B cell (primary cell): ENCODE measurements at regions not wholly inside any gene's neighbourhood (a gene's known extent, or its start where the extent isn't known, plus 50 kb on each side); places are given as distances from the start of the nearest gene placed in this dataset.

Experiments
- ATAC-seq: fragments of 200-7000 bp; cut with Tn5 transposase; one replicate; pipeline ENCODE4 v1.10.0; 2021; ENCODE audit warnings: low read depth, mild to moderate bottlenecking, moderate number of reproducible peaks, moderate library complexity
- CTCF ChIA-PET: fragments of 350-600 bp; sonication (Branson Sonifier 250); formaldehyde crosslinking; loops from one replicate; lab custom pipeline; 2021; ENCODE audit warnings: antibody characterized with exemption, inconsistent platforms; lab: Charles Lee
- POLR2A ChIA-PET: fragments of 350-600 bp; sonication (Branson Sonifier 250); formaldehyde crosslinking; loops from one replicate; lab custom pipeline; 2021; ENCODE audit warnings: antibody characterized with exemption; lab: Charles Lee
- DNase-seq: peaks from one replicate; pipeline ENCODE4 v3.0.0; 2013
- H2AFZ ChIP-seq: 2 replicates; pipeline ENCODE4 v1.6.1; 2012; ENCODE audit warnings: mild to moderate bottlenecking, low read depth, low read length; ENCODE audit not compliant: insufficient read depth, poor library complexity, severe bottlenecking
- H3K27ac ChIP-seq, 2 donors: 1 replicate in 1 of 2; 2 replicates in 1 of 2; pipeline ENCODE4 v1.5.1; 2012 to 2013; ENCODE audit warnings: low read length in 2 of 2, mild to moderate bottlenecking in 2 of 2, moderate library complexity in 1 of 2
- H3K27me3 ChIP-seq, 4 experiments: fragments of 200-600 bp in 1 of 4; sonication (generic) in 1 of 4; replicated peaks in 1 of 4; 1 replicate in 2 of 4; 2 replicates in 2 of 4; pipeline versions ENCODE4 v1.6.1 to v1.7.0; 2013 to 2016; ENCODE audit warnings: low read length in 3 of 4, mild to moderate bottlenecking in 2 of 4, mixed read lengths in 1 of 4, moderate library complexity in 1 of 4; ENCODE audit not compliant: insufficient read depth in 4 of 4, control insufficient read depth in 3 of 4; ENCODE audit errors: control extremely low read depth in 1 of 4
- H3K36me3 ChIP-seq, 2 experiments: replicated peaks in 1 of 2; 1 replicate in 1 of 2; 2 replicates in 1 of 2; pipeline versions ENCODE4 v1.6.1 to v1.7.1; 2013; ENCODE audit warnings: low read length in 1 of 2; ENCODE audit not compliant: insufficient read depth in 2 of 2, control insufficient read depth in 1 of 2; ENCODE audit errors: control extremely low read depth in 1 of 2, extremely low read depth in 1 of 2
- H3K4me1 ChIP-seq, 2 donors: fragments of 200-600 bp in 1 of 2; sonication (generic) in 1 of 2; 1 replicate in 1 of 2; 2 replicates in 1 of 2; pipeline versions ENCODE4 v1.5.1 to v1.6.1; 2013 to 2017; ENCODE audit warnings: low read length in 2 of 2; ENCODE audit not compliant: control insufficient read depth in 2 of 2, insufficient read depth in 2 of 2
- H3K4me2 ChIP-seq: replicated peaks from 2 replicates; pipeline ENCODE3; 2012; ENCODE audit warnings: mild to moderate bottlenecking, low read depth, low read length; ENCODE audit not compliant: poor library complexity, severe bottlenecking
- H3K4me3 ChIP-seq, 5 experiments: fragments of 200-600 bp in 1 of 5; sonication (generic) in 1 of 5; 1 replicate in 3 of 5; 2 replicates in 2 of 5; pipeline versions ENCODE4 v1.5.1 to v1.7.0; 2011 to 2016; ENCODE audit warnings: low read length in 4 of 5, mild to moderate bottlenecking in 4 of 5, low read depth in 2 of 5, control low read depth in 1 of 5, moderate library complexity in 1 of 5; ENCODE audit not compliant: insufficient read depth in 1 of 5; ENCODE audit errors: control extremely low read depth in 1 of 5, extremely low read depth in 1 of 5
- H3K79me2 ChIP-seq: fragments of 200-600 bp; sonication (generic); one replicate; pipeline ENCODE4 v1.6.0; 2016; ENCODE audit warnings: low read length; ENCODE audit not compliant: control insufficient read depth, insufficient read depth
- H3K9ac ChIP-seq: fragments of 200-600 bp; sonication (generic); 2 replicates; pipeline ENCODE4 v1.6.1; 2017; ENCODE audit warnings: mild to moderate bottlenecking, low read length, moderate library complexity
- H3K9me3 ChIP-seq, 3 donors: one replicate each; pipeline versions ENCODE4 v1.6.1 to v1.7.1; 2013; ENCODE audit warnings: low read length in 2 of 3; ENCODE audit not compliant: control insufficient read depth in 2 of 3, insufficient read depth in 1 of 3; ENCODE audit errors: control extremely low read depth in 1 of 3
- H4K20me1 ChIP-seq: 2 replicates; pipeline ENCODE4 v1.6.0; 2012; ENCODE audit warnings: mild to moderate bottlenecking, low read length; ENCODE audit not compliant: insufficient read depth, control insufficient read depth, poor library complexity, severe bottlenecking
- H3K27ac Mint-ChIP-seq: one replicate; pipeline ENCODE4 v1.8.0; 2021; ENCODE audit warnings: mixed read lengths
- H3K27me3 Mint-ChIP-seq: one replicate; pipeline ENCODE4 v1.8.0; 2021; ENCODE audit warnings: mixed read lengths
- H3K4me1 Mint-ChIP-seq: one replicate; pipeline ENCODE4 v1.8.0; 2021; ENCODE audit warnings: mixed read lengths
- H3K4me3 Mint-ChIP-seq: one replicate; pipeline ENCODE4 v1.8.0; 2021; ENCODE audit warnings: mixed read lengths
- H3K9me3 Mint-ChIP-seq: one replicate; pipeline ENCODE4 v1.8.0; 2022; ENCODE audit warnings: mixed read lengths; ENCODE audit not compliant: insufficient read depth
- EZH2 ChIP-seq: IDR thresholded peaks from 2 replicates; pipeline ENCODE4 v1.6.1; 2012; ENCODE audit warnings: borderline replicate concordance, low read depth, mild to moderate bottlenecking, moderate library complexity, low read length; ENCODE audit not compliant: insufficient read depth, poor library complexity, severe bottlenecking
- WGBS: methylation state at CpG from one replicate; pipeline ENCODE4 v1.1.5; 2013; ENCODE audit warnings: missing lambda C conversion rate; ENCODE audit not compliant: insufficient coverage; 5-methylcytosine and 5-hydroxymethylcytosine counted together
- intact Hi-C: fragments of 100-400 bp; cut with micrococcal nuclease; formaldehyde crosslinking; loops from one replicate; pipeline ENCODE4 v1.10.0; 2022
- TF ChIP-seq, protein P1 (sequence below): fragments of 200-600 bp; IDR thresholded peaks from one replicate; pipeline ENCODE4 v1.8.0; 2022; ENCODE audit warnings: antibody characterized with exemption, mild to moderate bottlenecking

DNA sequence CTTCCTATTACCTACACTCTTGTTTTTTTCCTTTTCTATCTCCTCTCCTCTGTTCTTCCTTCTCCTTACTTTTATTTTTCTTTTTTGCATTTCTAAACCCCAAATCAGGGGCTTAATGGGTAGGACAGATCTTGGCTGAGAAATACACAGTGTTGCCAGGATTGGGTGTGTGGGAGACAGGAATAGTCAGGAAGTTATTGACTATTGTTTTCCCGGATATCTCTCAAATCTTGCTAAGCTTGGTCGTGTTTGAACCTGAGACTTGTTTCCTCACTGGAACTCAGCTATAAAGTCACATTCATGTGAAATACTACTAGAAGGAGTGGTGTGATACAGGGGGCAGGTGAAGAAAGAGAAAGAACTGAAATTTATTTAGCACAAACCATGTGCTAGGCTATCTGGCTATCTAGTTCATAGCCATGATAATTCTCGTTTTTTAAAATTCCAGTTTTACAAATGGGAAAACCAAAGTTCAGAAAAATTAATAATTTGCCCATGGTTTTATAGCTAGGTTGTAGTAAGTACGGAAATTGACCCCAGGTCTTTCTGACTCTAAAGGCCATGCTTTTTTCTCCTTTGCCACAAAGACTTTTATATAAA is 343.2 kb upstream of the UMPS start:
- Mint-ChIP-seq H3K4me3 (no peak overlapping the region), H3K27me3 (peaks cover 56% of the 10 kb centered on the region), H3K9me3 (no peaks in the 10 kb centered on the region), H3K4me1 (no peaks in the 10 kb centered on the region), H3K27ac (no peak overlapping the region)
- DNase-seq (no peak), ATAC-seq (no peak)
- ChIA-PET POLR2A (no interaction called here), CTCF (no interaction called here)
- Histone ChIP-seq H4K20me1 (no peaks in the 10 kb centered on the region), H3K79me2 (no peaks in the 10 kb centered on the region), H3K4me3 (no peak overlapping the region), H3K27ac (no peak overlapping the region), H3K36me3 (no peaks in the 10 kb centered on the region), H3K27me3 (peaks cover 0 to 12% (median 2%) of the 10 kb centered on the region in 4 experiments), H3K9ac (no peak overlapping the region), H2AFZ (no peak overlapping the region), H3K9me3 (no peaks in the 10 kb centered on the region), H3K4me2 (no peak overlapping the region), H3K4me1 (no peaks in the 10 kb centered on the region)
- no peak for TF ChIP-seq EZH2
- TF ChIP-seq, protein P1, sequence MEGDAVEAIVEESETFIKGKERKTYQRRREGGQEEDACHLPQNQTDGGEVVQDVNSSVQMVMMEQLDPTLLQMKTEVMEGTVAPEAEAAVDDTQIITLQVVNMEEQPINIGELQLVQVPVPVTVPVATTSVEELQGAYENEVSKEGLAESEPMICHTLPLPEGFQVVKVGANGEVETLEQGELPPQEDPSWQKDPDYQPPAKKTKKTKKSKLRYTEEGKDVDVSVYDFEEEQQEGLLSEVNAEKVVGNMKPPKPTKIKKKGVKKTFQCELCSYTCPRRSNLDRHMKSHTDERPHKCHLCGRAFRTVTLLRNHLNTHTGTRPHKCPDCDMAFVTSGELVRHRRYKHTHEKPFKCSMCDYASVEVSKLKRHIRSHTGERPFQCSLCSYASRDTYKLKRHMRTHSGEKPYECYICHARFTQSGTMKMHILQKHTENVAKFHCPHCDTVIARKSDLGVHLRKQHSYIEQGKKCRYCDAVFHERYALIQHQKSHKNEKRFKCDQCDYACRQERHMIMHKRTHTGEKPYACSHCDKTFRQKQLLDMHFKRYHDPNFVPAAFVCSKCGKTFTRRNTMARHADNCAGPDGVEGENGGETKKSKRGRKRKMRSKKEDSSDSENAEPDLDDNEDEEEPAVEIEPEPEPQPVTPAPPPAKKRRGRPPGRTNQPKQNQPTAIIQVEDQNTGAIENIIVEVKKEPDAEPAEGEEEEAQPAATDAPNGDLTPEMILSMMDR, result no peak
- no CpG with 5 or more reads among the region's 4 CpGs for WGBS
- intact Hi-C loops, result no loop called here

DNA sequence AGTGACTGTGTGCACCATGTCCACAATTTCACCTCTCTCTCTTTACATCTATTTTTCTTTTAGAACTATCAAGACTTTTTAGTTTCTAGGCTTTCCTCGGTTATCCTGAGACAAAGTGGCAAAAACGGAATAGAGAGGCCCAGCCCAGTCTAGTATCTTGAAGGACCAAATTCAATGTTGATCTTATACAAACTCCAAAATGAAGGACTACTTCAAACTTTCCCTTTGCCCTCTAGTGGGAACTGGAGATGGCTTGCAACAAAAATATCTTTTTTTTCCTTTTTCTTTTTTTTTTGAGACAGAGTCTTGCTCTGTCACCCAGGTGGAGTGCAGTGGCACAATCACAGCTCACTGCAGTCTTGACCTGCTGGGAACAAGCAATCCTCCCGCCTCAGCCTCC is 338.5 kb upstream of the UMPS start:
- Histone ChIP-seq H3K27ac (no peak overlapping the region), H3K79me2 (no peaks in the 10 kb centered on the region), H4K20me1 (no peaks in the 10 kb centered on the region), H3K36me3 (no peaks in the 10 kb centered on the region), H3K27me3 (peaks cover 0 to 12% (median 2%) of the 10 kb centered on the region in 4 experiments), H3K4me3 (no peak overlapping the region), H3K4me1 (no peaks in the 10 kb centered on the region), H3K4me2 (no peak overlapping the region), H2AFZ (no peak overlapping the region), H3K9me3 (no peaks in the 10 kb centered on the region), H3K9ac (no peak overlapping the region)
- POLR2A ChIA-PET, result no interaction called here
- no peak overlapping the region for H3K27ac Mint-ChIP-seq
- H3K4me1 Mint-ChIP-seq, result no peaks in the 10 kb centered on the region
- H3K4me3 Mint-ChIP-seq, result no peak overlapping the region
- CTCF ChIA-PET, result interaction anchor here (0.6 kb wide), 1 partner anchor 12 kb away, joined by 6 read pairs; no protein-coding TSS in a partner anchor
- WGBS, result 96% methylated on average over 3 of the region's 3 CpGs
- ATAC-seq (no peak), DNase-seq (no peak)
- no peak for TF ChIP-seq EZH2
- TF ChIP-seq, protein P1, result no peak
- intact Hi-C loops, result no loop called here
- H3K9me3 Mint-ChIP-seq, result no peaks in the 10 kb centered on the region
- peaks cover 42% of the 10 kb centered on the region for H3K27me3 Mint-ChIP-seq
